Osteocyte (in vitro differentiated cells): ENCODE measurements at regions not wholly inside any gene's neighbourhood (a gene's known extent, or its start where the extent isn't known, plus 50 kb on each side); places are given as distances from the start of the nearest gene placed in this dataset.
A peak's percentile ranks its signal among the peaks of the same experiment; 100 is the strongest.

ENCODE experiments used
- DNase-seq: peaks from one replicate; pipeline ENCODE4 v3.0.0; 2021; ENCODE audit warnings: mixed read lengths; ENCODE audit not compliant: unreplicated experiment; ENCODE audit errors: extremely low spot score
- H3K27ac Mint-ChIP-seq: one replicate; pipeline ENCODE4 v1.8.0; 2021; ENCODE audit warnings: mild to moderate bottlenecking, mixed read lengths; ENCODE audit not compliant: unreplicated experiment
- H3K27me3 Mint-ChIP-seq: one replicate; pipeline ENCODE4 v1.8.0; 2021; ENCODE audit warnings: mixed read lengths; ENCODE audit not compliant: unreplicated experiment
- H3K36me3 Mint-ChIP-seq: one replicate; pipeline ENCODE4 v1.8.0; 2021; ENCODE audit warnings: mixed read lengths; ENCODE audit not compliant: unreplicated experiment
- H3K4me1 Mint-ChIP-seq: one replicate; pipeline ENCODE4 v1.8.0; 2021; ENCODE audit warnings: mixed read lengths; ENCODE audit not compliant: unreplicated experiment
- H3K4me3 Mint-ChIP-seq: one replicate; pipeline ENCODE4 v1.8.0; 2021; ENCODE audit warnings: mild to moderate bottlenecking, moderate library complexity, mixed read lengths; ENCODE audit not compliant: unreplicated experiment
- H3K9me3 Mint-ChIP-seq: one replicate; pipeline ENCODE4 v1.8.0; 2021; ENCODE audit warnings: mixed read lengths; ENCODE audit not compliant: unreplicated experiment
- TF ChIP-seq, protein P1 (sequence below): fragments of 200-600 bp; sonication (generic); IDR thresholded peaks from 2 replicates; pipeline ENCODE4 v1.5.0; 2021; ENCODE audit warnings: antibody characterized with exemption, mild to moderate bottlenecking, moderate library complexity

DNA sequence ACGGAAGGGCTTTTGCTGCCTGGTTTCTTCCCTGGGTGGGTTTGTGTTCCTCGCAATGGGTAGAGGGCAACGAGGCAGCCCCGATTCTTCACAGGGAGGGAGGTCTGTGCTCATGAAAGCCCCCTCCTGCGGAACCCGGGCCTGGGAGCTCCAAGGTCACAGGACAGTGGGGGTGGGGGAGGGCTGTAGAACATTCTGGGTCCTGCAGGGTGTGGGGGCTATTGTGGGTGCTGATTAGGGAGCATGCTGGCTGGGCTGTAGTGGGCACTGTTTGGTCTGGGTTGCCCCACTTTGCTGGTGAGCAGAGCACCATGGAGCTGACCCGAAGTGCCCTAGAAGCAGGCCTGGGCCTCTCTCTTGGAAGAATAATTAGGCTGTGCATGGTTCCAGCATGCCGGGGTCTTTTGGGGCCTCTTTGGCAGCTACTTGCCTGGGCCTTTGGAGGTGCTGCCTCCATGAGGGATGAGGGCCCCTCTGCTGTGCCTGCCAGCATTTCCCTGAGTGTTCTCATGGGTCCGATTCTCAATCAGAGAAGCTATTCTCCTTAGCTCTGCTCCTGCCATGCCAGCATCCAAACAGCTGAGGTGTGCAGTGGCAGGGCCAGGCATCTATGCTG lies 232.2 kb upstream of the HS6ST1 start:
- H3K27ac Mint-ChIP-seq = no peak overlapping the region
- DNase-seq = peak; percentile 75
- TF ChIP-seq, protein P1, sequence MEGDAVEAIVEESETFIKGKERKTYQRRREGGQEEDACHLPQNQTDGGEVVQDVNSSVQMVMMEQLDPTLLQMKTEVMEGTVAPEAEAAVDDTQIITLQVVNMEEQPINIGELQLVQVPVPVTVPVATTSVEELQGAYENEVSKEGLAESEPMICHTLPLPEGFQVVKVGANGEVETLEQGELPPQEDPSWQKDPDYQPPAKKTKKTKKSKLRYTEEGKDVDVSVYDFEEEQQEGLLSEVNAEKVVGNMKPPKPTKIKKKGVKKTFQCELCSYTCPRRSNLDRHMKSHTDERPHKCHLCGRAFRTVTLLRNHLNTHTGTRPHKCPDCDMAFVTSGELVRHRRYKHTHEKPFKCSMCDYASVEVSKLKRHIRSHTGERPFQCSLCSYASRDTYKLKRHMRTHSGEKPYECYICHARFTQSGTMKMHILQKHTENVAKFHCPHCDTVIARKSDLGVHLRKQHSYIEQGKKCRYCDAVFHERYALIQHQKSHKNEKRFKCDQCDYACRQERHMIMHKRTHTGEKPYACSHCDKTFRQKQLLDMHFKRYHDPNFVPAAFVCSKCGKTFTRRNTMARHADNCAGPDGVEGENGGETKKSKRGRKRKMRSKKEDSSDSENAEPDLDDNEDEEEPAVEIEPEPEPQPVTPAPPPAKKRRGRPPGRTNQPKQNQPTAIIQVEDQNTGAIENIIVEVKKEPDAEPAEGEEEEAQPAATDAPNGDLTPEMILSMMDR = no peak
- no peak overlapping the region for H3K4me3 Mint-ChIP-seq
- no peaks in the 10 kb centered on the region for H3K27me3 Mint-ChIP-seq
- no peaks in the 10 kb centered on the region for H3K36me3 Mint-ChIP-seq
- H3K9me3 Mint-ChIP-seq = peaks cover 4% of the 10 kb centered on the region
- peaks cover 22% of the 10 kb centered on the region for H3K4me1 Mint-ChIP-seq

DNA sequence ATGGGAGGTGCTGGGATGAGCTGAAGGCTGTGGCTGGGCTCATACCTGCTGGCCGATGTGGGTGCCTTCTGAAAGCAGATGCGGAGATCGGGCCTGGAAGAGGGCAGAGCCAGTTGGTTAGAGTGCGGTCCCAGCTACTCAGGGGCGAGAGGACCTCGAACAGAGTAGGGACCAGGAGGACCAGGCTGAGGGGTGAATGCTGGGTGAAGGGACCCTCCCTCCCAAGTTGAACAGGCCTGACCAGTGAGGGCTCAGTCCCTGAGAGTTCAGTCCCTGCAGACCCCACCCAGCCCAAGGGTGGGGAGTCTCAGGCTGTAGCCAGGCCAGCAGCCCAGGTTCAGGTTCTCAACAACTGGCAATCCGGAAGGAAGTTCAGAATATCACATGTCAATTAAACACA lies 232.8 kb upstream of the HS6ST1 start:
- H3K27ac Mint-ChIP-seq = no peak overlapping the region
- TF ChIP-seq, protein P1 = no peak
- peaks cover 4% of the 10 kb centered on the region for H3K9me3 Mint-ChIP-seq
- H3K4me1 Mint-ChIP-seq = peaks cover 22% of the 10 kb centered on the region
- H3K4me3 Mint-ChIP-seq = no peak overlapping the region
- H3K27me3 Mint-ChIP-seq = no peaks in the 10 kb centered on the region
- no peaks in the 10 kb centered on the region for H3K36me3 Mint-ChIP-seq
- peak; percentile 64 for DNase-seq

DNA sequence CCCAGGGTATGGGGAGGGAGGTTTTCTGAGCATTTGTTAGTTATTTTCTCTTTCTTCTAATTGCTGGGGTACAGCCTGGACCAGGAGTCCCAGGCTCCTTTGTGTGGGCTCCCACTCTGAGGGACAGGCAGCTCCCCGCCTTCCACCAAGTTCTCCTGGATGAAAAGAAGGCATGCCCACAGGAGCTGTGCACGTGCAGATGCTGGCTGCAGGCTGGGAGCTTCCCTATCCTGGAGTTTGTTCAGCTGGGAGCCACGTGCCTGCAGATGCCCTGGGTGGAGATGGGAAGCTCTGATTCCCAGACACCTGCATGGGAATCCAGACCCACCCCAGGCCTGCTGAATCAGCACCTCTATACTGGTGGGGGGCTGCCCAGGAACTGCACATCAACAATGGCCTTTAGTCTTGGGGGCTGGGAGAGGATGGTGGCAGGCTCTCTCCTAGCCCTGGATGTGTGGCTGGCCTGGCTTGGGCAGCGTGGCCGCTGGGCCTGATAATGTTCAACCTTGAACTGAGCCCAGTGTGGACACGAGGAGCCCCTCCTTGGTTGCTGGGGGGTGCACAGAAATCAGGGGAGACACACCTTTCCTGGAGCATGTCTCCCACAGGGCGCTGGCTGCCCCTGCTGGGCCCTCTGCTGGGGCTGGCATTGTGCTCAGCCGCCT lies 233.6 kb upstream of the HS6ST1 start:
- Mint-ChIP-seq H3K27ac (no peak overlapping the region), H3K36me3 (no peaks in the 10 kb centered on the region), H3K27me3 (no peaks in the 10 kb centered on the region), H3K4me1 (peaks cover 22% of the 10 kb centered on the region), H3K4me3 (no peak overlapping the region), H3K9me3 (peaks cover 4% of the 10 kb centered on the region)
- DNase-seq = peak; percentile 66
- TF ChIP-seq, protein P1 = no peak

DNA sequence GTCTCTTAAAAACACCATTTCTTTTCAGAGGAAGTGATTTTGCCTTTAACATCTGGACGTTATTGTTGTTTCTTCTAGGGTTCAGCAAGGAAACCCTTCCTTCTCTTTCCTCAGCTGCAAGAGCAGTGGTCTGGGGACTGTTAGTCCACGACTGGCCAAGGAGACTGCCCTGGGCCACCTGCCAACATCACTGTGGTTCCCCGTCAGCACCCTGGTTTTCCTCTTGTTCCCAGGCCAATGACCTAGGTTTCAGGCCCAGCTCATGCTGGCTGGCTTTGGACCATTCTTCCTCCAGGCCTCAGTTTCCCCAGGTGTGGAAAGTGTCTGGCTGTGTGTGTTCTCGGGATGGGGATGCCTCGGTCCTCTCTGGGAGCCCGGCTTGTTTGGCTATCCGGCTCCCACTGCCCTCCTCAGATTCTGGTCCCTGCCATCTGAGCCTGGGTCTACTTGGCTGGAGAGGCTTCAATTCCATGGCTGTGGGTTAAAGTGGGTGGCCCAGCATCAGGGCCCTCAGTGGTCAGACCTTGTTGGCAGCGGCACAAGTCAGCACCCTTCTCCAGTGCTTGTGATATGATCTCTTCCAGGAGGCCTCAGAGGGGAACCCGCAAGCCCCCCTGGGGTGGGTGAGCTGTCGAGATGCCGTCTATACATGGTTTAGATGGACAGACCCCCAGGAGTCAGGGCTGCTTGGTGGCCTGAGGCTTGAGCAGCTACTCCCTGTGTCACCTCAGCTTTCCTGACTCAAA lies 234.3 kb upstream of the HS6ST1 start:
- Mint-ChIP-seq H3K27ac (no peak overlapping the region), H3K27me3 (no peaks in the 10 kb centered on the region), H3K4me1 (peaks cover 24% of the 10 kb centered on the region), H3K9me3 (peaks cover 4% of the 10 kb centered on the region), H3K4me3 (no peak overlapping the region), H3K36me3 (no peaks in the 10 kb centered on the region)
- TF ChIP-seq, protein P1 = no peak
- DNase-seq = peak; percentile 53
